Adrenal gland (tissue), 5 donors: ENCODE measurements at regions not wholly inside any gene's neighbourhood (a gene's known extent, or its start where the extent isn't known, plus 50 kb on each side); places are given as distances from the start of the nearest gene placed in this dataset.

ENCODE experiments used
- CTCF ChIP-seq, 6 experiments: fragments of 450-650 bp in 4 of 6; fragments of 200-600 bp in 2 of 6; sonication (generic) in 1 of 6; IDR thresholded peaks; 1 replicate in 5 of 6; 2 replicates in 1 of 6; pipeline versions ENCODE4 v1.5.1 to v1.8.0; 2016 to 2021; ENCODE audit warnings: antibody characterized with exemption in 6 of 6, mild to moderate bottlenecking in 2 of 6, moderate library complexity in 1 of 6
- POLR2A ChIP-seq, 2 donors: fragments of 450-650 bp; IDR thresholded peaks; one replicate each; pipeline ENCODE4 v1.6.1; 2017; ENCODE audit warnings: antibody characterized with exemption in 2 of 2, mild to moderate bottlenecking in 2 of 2, moderate library complexity in 1 of 2
- donor health status: DM: no; HTN: no; CAD: no.

GRCh38 chr2:5782103-5782502 is 89.9 kb downstream of the SOX11 start:
- TF ChIP-seq CTCF (IDR thresholded peaks at IDR 0.05) (no peak), POLR2A (IDR thresholded peaks at IDR 0.05) (no peak)
